ENCODE measurements at regions not wholly inside any gene's neighbourhood (a gene's known extent, or its start where the extent isn't known, plus 50 kb on each side); places are given as distances from the start of the nearest gene placed in this dataset.

- TF ChIP-seq CTCF (conservative IDR thresholded peaks at IDR 0.05; ENCODE audit: low read depth, low read length) (no peak), EZH2phosphoT487 (IDR thresholded peaks at IDR 0.05; ENCODE audit: borderline replicate concordance, low read length) (no peak)
Observed at GRCh38 chr2:193929131-193929530, 1727.9 kb upstream of the SLC39A10 start.
